Neutrophil (primary cell): ENCODE measurements at regions not wholly inside any gene's neighbourhood (a gene's known extent, or its start where the extent isn't known, plus 50 kb on each side); places are given as distances from the start of the nearest gene placed in this dataset.

Experiments used
- H3K27ac ChIP-seq: fragments of 200-600 bp; sonication (generic); 2 replicates; pipeline ENCODE4 v1.5.1; 2016; ENCODE audit warnings: mild to moderate bottlenecking, moderate library complexity
- H3K27me3 ChIP-seq: fragments of 200-600 bp; sonication (generic); 2 replicates; pipeline ENCODE4 v1.6.0; 2016; ENCODE audit warnings: mild to moderate bottlenecking
- H3K36me3 ChIP-seq: fragments of 200-600 bp; sonication (generic); 2 replicates; pipeline ENCODE4 v1.5.1; 2017
- H3K4me1 ChIP-seq, 2 experiments: fragments of 200-600 bp in 1 of 2; sonication (generic) in 1 of 2; 1 replicate in 1 of 2; 2 replicates in 1 of 2; pipeline versions ENCODE4 v1.5.1 to v1.6.1; 2013 to 2016; ENCODE audit warnings: low read depth in 1 of 2, low read length in 1 of 2, mild to moderate bottlenecking in 1 of 2, moderate library complexity in 1 of 2; ENCODE audit not compliant: control insufficient read depth in 1 of 2, insufficient read depth in 1 of 2
- H3K4me3 ChIP-seq, 2 experiments: fragments of 200-600 bp in 1 of 2; sonication (generic) in 1 of 2; 1 replicate in 1 of 2; 2 replicates in 1 of 2; pipeline ENCODE4 v1.5.1; 2013 to 2016; ENCODE audit warnings: low read depth in 1 of 2, low read length in 1 of 2, mild to moderate bottlenecking in 1 of 2, moderate library complexity in 1 of 2
- H3K9me3 ChIP-seq: fragments of 200-600 bp; sonication (generic); 2 replicates; pipeline ENCODE4 v1.5.1; 2016
- TF ChIP-seq, protein P1 (sequence below): fragments of 200-600 bp; sonication (generic); IDR thresholded peaks from 2 replicates; pipeline ENCODE4 v1.5.1; 2016; ENCODE audit warnings: antibody characterized with exemption

DNA sequence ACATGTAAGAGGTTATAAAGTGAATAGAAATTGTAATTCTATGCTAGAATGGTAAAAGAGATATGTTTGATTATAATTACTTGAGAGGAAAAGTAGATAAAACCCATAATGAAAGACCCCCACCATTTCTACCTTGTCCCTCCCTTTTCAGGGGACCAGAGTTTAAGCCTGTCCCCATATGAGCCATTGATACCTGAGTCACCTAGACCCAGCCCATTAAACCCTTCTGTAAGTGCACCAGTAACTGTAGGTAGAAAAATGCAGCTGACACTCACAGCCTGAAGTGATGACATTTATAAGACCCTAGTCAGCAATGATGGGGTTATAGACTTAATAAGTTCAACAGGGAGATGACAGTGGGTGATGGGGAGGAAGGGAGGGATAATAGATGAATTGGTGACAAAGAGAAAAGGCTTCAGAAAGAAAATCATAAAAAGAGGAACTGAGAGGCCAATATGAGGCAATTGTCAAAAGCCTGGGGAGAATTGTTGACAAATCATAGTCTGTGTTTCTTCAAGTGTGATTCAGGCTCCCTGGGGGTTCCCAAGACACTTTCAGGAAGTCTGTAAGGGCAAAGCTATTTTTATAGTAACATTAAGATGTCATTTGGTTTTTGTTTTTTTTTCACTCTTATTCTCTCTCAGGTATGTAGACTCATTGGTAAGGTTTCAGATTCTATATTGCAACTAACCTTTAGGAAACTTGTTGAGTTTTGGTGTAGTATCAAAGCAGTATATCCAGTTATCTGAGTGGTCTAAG is 544.2 kb downstream of the SATB2 start:
- TF ChIP-seq, protein P1, sequence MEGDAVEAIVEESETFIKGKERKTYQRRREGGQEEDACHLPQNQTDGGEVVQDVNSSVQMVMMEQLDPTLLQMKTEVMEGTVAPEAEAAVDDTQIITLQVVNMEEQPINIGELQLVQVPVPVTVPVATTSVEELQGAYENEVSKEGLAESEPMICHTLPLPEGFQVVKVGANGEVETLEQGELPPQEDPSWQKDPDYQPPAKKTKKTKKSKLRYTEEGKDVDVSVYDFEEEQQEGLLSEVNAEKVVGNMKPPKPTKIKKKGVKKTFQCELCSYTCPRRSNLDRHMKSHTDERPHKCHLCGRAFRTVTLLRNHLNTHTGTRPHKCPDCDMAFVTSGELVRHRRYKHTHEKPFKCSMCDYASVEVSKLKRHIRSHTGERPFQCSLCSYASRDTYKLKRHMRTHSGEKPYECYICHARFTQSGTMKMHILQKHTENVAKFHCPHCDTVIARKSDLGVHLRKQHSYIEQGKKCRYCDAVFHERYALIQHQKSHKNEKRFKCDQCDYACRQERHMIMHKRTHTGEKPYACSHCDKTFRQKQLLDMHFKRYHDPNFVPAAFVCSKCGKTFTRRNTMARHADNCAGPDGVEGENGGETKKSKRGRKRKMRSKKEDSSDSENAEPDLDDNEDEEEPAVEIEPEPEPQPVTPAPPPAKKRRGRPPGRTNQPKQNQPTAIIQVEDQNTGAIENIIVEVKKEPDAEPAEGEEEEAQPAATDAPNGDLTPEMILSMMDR = no peak
- H3K9me3 ChIP-seq = no peaks in the 10 kb centered on the region
- H3K27me3 ChIP-seq = no peaks in the 10 kb centered on the region
- H3K36me3 ChIP-seq = no peaks in the 10 kb centered on the region
- no peak overlapping the region for H3K27ac ChIP-seq
- no peaks in the 10 kb centered on the region for H3K4me1 ChIP-seq
- H3K4me3 ChIP-seq = no peak overlapping the region

DNA sequence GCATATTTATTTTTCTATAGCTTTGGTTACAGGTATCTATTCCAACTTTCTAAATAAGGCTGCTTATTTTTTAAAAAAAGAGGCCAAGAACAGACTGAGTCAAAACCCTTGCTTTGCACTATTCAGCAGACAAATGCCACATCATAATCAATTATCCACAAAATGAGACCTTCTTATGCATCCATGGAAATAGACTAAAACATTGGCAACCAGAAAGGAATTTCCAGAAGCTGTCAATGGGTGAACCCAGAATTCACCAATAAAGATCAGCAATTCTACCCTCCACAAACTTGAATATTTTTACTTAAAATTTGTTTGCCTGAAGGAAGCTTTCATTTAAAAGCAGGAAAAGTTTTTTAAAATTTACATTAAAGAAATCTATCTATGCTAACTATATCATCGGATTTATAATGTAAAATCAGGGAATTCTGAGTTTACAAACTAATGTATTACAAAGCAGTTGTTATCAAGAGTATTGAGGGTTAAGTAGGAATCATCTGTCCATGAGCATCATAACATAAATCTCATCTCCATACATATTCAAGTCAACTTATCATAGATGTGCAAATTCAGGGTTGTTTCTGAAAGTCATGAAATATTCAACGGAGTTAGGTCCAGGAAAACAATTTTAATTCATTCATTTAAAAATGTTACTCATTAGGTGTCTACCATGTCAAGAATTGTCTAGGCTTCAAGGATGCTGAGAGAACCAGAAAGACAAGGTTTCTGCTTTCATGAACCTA is 548.0 kb downstream of the SATB2 start:
- TF ChIP-seq, protein P1 = no peak
- no peaks in the 10 kb centered on the region for H3K27me3 ChIP-seq
- H3K4me3 ChIP-seq = no peak overlapping the region
- H3K36me3 ChIP-seq = no peaks in the 10 kb centered on the region
- no peaks in the 10 kb centered on the region for H3K9me3 ChIP-seq
- no peak overlapping the region for H3K27ac ChIP-seq
- no peaks in the 10 kb centered on the region for H3K4me1 ChIP-seq

DNA sequence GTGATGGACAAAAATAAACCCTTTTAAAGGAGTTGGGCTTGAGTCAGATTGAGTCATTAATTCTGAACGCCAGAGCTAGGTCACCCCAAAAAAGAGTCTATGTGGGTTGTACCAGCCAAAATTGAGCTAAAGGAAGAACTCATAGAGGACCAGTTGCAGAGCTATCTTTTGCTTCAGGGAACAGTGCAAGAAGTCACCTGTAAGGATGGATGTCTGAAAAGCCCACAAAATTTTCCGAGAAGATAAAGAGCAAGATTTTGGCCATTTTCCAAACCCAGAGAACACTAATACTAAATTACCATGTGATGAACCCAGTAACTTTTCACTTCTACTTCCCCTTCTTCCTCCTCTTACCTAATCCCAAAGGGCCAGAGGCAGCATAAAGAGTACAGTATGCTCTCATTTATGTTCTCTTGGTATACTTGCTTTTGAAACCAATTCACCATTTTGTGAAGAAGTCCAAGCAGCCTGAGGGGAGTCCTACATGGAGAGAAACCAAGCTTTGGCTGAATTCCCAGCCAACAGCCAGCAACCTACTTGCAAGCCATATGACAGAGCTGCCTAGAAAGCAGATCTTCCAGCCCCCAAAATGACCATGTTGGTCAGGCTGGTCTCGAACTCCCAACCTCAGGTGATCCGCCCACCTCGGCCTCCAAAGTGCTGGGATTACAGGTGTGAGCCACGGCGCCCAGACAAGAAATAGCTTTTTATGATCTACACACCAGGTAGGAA is 551.7 kb downstream of the SATB2 start:
- H3K27me3 ChIP-seq = no peaks in the 10 kb centered on the region
- H3K27ac ChIP-seq = no peak overlapping the region
- no peaks in the 10 kb centered on the region for H3K9me3 ChIP-seq
- TF ChIP-seq, protein P1 = no peak
- H3K36me3 ChIP-seq = no peaks in the 10 kb centered on the region
- no peak overlapping the region for H3K4me3 ChIP-seq
- H3K4me1 ChIP-seq = no peaks in the 10 kb centered on the region

DNA sequence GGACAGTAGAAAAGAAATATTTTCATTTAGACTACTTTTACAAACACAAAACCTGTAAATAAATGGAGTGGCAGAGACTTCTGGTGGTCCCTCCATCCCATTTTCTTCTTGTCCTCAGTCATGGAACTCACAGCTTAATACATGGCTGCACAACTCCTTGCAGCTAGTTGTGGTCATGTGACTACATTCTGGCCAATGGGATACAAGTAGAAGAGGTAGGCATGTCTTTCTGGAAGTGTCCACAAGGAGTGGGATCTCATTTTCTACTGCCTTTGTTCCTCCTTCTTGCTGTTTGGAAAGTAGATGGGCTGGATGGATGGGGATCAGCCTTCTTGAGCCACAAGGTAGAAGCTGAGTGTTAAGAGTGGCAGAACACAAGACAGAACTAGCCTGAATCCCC is 555.8 kb downstream of the SATB2 start:
- no peak overlapping the region for H3K27ac ChIP-seq
- H3K4me3 ChIP-seq = no peak overlapping the region
- H3K36me3 ChIP-seq = no peaks in the 10 kb centered on the region
- H3K9me3 ChIP-seq = no peaks in the 10 kb centered on the region
- H3K4me1 ChIP-seq = no peaks in the 10 kb centered on the region
- no peaks in the 10 kb centered on the region for H3K27me3 ChIP-seq
- TF ChIP-seq, protein P1 = no peak

DNA sequence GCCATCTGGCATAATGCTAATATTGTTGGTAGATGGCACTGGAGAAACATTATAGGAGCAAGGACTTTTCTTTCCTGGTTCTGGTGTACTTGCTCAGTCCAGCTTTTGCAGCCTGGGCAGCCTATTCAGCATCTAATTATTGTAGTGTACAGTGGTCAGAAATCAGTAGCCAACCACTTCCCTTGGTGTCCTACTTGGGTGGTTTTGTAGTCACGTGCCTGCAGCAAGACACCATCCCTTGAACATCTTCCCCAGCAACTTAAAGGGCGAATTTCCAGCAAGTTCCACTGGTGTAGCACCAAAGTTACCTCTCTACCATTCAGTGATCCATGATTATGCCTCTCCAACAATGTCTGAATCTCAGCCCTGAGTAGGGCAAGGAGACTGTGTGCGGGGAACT is 557.6 kb downstream of the SATB2 start:
- H3K4me3 ChIP-seq = no peak overlapping the region
- TF ChIP-seq, protein P1 = no peak
- H3K9me3 ChIP-seq = no peaks in the 10 kb centered on the region
- H3K36me3 ChIP-seq = no peaks in the 10 kb centered on the region
- no peak overlapping the region for H3K27ac ChIP-seq
- H3K27me3 ChIP-seq = no peaks in the 10 kb centered on the region
- H3K4me1 ChIP-seq = no peaks in the 10 kb centered on the region
